IMR-90 (cell line): ENCODE measurements at regions not wholly inside any gene's neighbourhood (a gene's known extent, or its start where the extent isn't known, plus 50 kb on each side); places are given as distances from the start of the nearest gene placed in this dataset.

ENCODE experiments used
- ATAC-seq: fragments of 200-7000 bp; cut with Tn5 transposase; 2 replicates; pipeline ENCODE4 v1.9.1; 2020; ENCODE audit warnings: low read depth, mild to moderate bottlenecking, moderate library complexity
- BruUV-seq: library from RNA; stranded (reverse); fragments of 400-500 nt; replicated peaks from 2 replicates; lab custom pipeline; 2021; lab: Mats Ljungman, UMichigan
- CTCF ChIA-PET: fragments of 300-600 bp; formaldehyde crosslinking; extraction: SDS; loops from one replicate; lab custom pipeline; 2021; ENCODE audit warnings: antibody characterized with exemption; lab: Yijun Ruan, JAX
- POLR2A ChIA-PET: fragments of 300-600 bp; sonication (Branson Sonifier 250); formaldehyde crosslinking; loops from one replicate; lab custom pipeline; 2022; ENCODE audit warnings: antibody characterized with exemption; ENCODE audit not compliant: unreplicated experiment; lab: Charles Lee
- DNase-seq: peaks from one replicate; pipeline ENCODE4 v3.0.0; 2013
- H2AFZ ChIP-seq: replicated peaks from 2 replicates; pipeline ENCODE3; 2013; ENCODE audit warnings: low read length, mild to moderate bottlenecking; ENCODE audit not compliant: poor library complexity
- H2AK5ac ChIP-seq: 2 replicates; pipeline ENCODE4 v1.6.1; 2013; ENCODE audit warnings: low read depth, low read length, inconsistent platforms
- H2AK9ac ChIP-seq: replicated peaks from 2 replicates; pipeline ENCODE3; 2013; ENCODE audit warnings: mild to moderate bottlenecking, low read depth, low read length, moderate library complexity; ENCODE audit not compliant: poor library complexity
- H2BK120ac ChIP-seq: 2 replicates; pipeline ENCODE4 v1.6.1; 2013; ENCODE audit warnings: low read depth, low read length, inconsistent platforms
- H2BK15ac ChIP-seq: 3 replicates; pipeline ENCODE4 v1.6.1; 2013; ENCODE audit warnings: low read depth, low read length, inconsistent platforms
- H2BK20ac ChIP-seq: 2 replicates; pipeline ENCODE4 v1.6.1; 2013; ENCODE audit warnings: low read depth, mild to moderate bottlenecking, inconsistent platforms, low read length, moderate library complexity
- H2BK5ac ChIP-seq: 2 replicates; pipeline ENCODE4 v1.6.1; 2013; ENCODE audit warnings: mild to moderate bottlenecking, low read depth, low read length, inconsistent platforms; ENCODE audit not compliant: poor library complexity, severe bottlenecking
- H3K14ac ChIP-seq: replicated peaks from 2 replicates; pipeline ENCODE4 v1.6.1; 2013; ENCODE audit warnings: low read depth, low read length, inconsistent platforms
- H3K18ac ChIP-seq: 2 replicates; pipeline ENCODE4 v1.6.1; 2013; ENCODE audit warnings: low read depth, low read length, control low read depth
- H3K23ac ChIP-seq: 2 replicates; pipeline ENCODE4 v1.6.1; 2013; ENCODE audit warnings: low read depth, low read length, inconsistent platforms
- H3K27ac ChIP-seq: 2 replicates; pipeline ENCODE4 v1.5.1; 2013; ENCODE audit warnings: mild to moderate bottlenecking, control low read depth, low read length; ENCODE audit not compliant: insufficient read depth
- H3K27me3 ChIP-seq: 2 replicates; pipeline ENCODE4 v1.6.1; 2013; ENCODE audit warnings: low read length; ENCODE audit not compliant: control insufficient read depth, insufficient read depth
- H3K36me3 ChIP-seq: 2 replicates; pipeline ENCODE4 v1.6.1; 2013; ENCODE audit warnings: low read length, mixed read lengths; ENCODE audit not compliant: control insufficient read depth, insufficient read depth
- H3K4ac ChIP-seq: 2 replicates; pipeline ENCODE4 v1.6.1; 2013; ENCODE audit warnings: low read depth, low read length, inconsistent platforms
- H3K4me1 ChIP-seq: 2 replicates; pipeline ENCODE4 v1.6.1; 2013; ENCODE audit warnings: low read length, mixed read lengths; ENCODE audit not compliant: control insufficient read depth, insufficient read depth
- H3K4me2 ChIP-seq: 2 replicates; pipeline ENCODE4 v1.6.1; 2013; ENCODE audit warnings: low read depth, mild to moderate bottlenecking, control low read depth, low read length, moderate library complexity
- H3K4me3 ChIP-seq: 2 replicates; pipeline ENCODE4 v1.5.1; 2013; ENCODE audit warnings: low read depth, mild to moderate bottlenecking, control low read depth, low read length, moderate library complexity; ENCODE audit not compliant: insufficient read depth
- H3K56ac ChIP-seq: 2 replicates; pipeline ENCODE4 v1.6.1; 2013; ENCODE audit warnings: low read length, inconsistent platforms; ENCODE audit not compliant: insufficient read depth; ENCODE audit errors: extremely low read depth
- H3K79me1 ChIP-seq, 2 experiments: 2 replicates each; pipeline ENCODE4 v1.6.1; 2013; ENCODE audit warnings: low read length in 2 of 2, inconsistent platforms in 1 of 2, low read depth in 1 of 2
- H3K9ac ChIP-seq: 2 replicates; pipeline ENCODE4 v1.6.1; 2013; ENCODE audit warnings: low read depth, low read length, control low read depth
- H3K9me1 ChIP-seq: 2 replicates; pipeline ENCODE4 v1.6.1; 2013; ENCODE audit warnings: low read length, inconsistent platforms; ENCODE audit not compliant: insufficient read depth
- H3K9me3 ChIP-seq: 2 replicates; pipeline ENCODE4 v1.6.1; 2013; ENCODE audit warnings: low read length; ENCODE audit not compliant: control insufficient read depth, insufficient read depth
- H4K20me1 ChIP-seq: 2 replicates; pipeline ENCODE4 v1.6.1; 2013; ENCODE audit warnings: low read length, inconsistent platforms; ENCODE audit not compliant: insufficient read depth
- H4K5ac ChIP-seq: 2 replicates; pipeline ENCODE4 v1.6.1; 2013; ENCODE audit warnings: mild to moderate bottlenecking, low read depth, low read length, control low read depth
- H4K8ac ChIP-seq, 2 experiments: 2 replicates each; pipeline ENCODE4 v1.6.1; 2013; ENCODE audit warnings: low read depth in 2 of 2, low read length in 2 of 2, control low read depth in 1 of 2, inconsistent platforms in 1 of 2
- H4K91ac ChIP-seq: 2 replicates; pipeline ENCODE4 v1.6.1; 2013; ENCODE audit warnings: low read depth, low read length, inconsistent platforms; ENCODE audit not compliant: insufficient read depth
- BHLHE40 ChIP-seq: fragments of 150-350 bp; IDR thresholded peaks from 2 replicates; pipeline ENCODE4 v1.6.1; 2016; ENCODE audit warnings: mild to moderate bottlenecking, low read depth, low read length
- CHD1 ChIP-seq: IDR thresholded peaks from 2 replicates; pipeline ENCODE4 v1.6.1; 2012; ENCODE audit warnings: low read depth, low read length, improper control_type of control experiment
- CTCF ChIP-seq: conservative IDR thresholded peaks from 2 replicates; pipeline ENCODE4 v1.5.1; 2012; ENCODE audit warnings: mild to moderate bottlenecking, low read depth, low read length, improper control_type of control experiment
- FOS ChIP-seq: fragments of 150-350 bp; IDR thresholded peaks from 2 replicates; pipeline ENCODE4 v1.6.1; 2016; ENCODE audit warnings: low read depth, low read length
- MAZ ChIP-seq: IDR thresholded peaks from 2 replicates; pipeline ENCODE4 v1.6.1; 2012; ENCODE audit warnings: low read depth, mild to moderate bottlenecking, low read length, improper control_type of control experiment, moderate library complexity, borderline replicate concordance
- MXI1 ChIP-seq: IDR thresholded peaks from 2 replicates; pipeline ENCODE4 v1.6.1; 2012; ENCODE audit warnings: low read depth, mild to moderate bottlenecking, low read length, moderate library complexity, borderline replicate concordance
- NFE2L2 ChIP-seq: fragments of 150-350 bp; IDR thresholded peaks from 2 replicates; pipeline ENCODE4 v1.6.1; 2016; ENCODE audit warnings: low read depth, mild to moderate bottlenecking, low read length
- POLR2A ChIP-seq: IDR thresholded peaks from 2 replicates; pipeline ENCODE4 v1.6.1; 2012; ENCODE audit warnings: mild to moderate bottlenecking, low read depth, low read length
- RAD21 ChIP-seq: IDR thresholded peaks from 2 replicates; pipeline ENCODE4 v1.6.1; 2012; ENCODE audit warnings: low read length, improper control_type of control experiment
- RCOR1 ChIP-seq: IDR thresholded peaks from 2 replicates; pipeline ENCODE4 v1.6.1; 2012; ENCODE audit warnings: mild to moderate bottlenecking, low read length, improper control_type of control experiment; ENCODE audit not compliant: insufficient replicate concordance
- RFX5 ChIP-seq: IDR thresholded peaks from 2 replicates; pipeline ENCODE4 v1.8.0; 2012; ENCODE audit warnings: low read depth, mild to moderate bottlenecking, low read length, moderate library complexity
- USF2 ChIP-seq: fragments of 150-350 bp; IDR thresholded peaks from 2 replicates; pipeline ENCODE4 v1.6.1; 2017; ENCODE audit warnings: mild to moderate bottlenecking, antibody characterized with exemption, low read length, low read depth
- WGBS, 2 experiments: methylation state at CpG; one replicate each; pipeline versions ENCODE4 v1.1.5 to v1.1.7; 2013; ENCODE audit warnings: missing lambda C conversion rate in 2 of 2; ENCODE audit not compliant: insufficient read length in 1 of 2; ENCODE audit errors: extremely low coverage in 2 of 2; 5-methylcytosine and 5-hydroxymethylcytosine counted together
- dilution Hi-C: fragments of 300-500 bp; cut with HindIII; formaldehyde crosslinking; loops from one replicate; pipeline ENCODE4 v1.14.3; 2018; ENCODE audit warnings: low sequenced_read_pairs; ENCODE audit not compliant: unreplicated experiment
- in situ Hi-C: fragments of 300-500 bp; cut with MboI; formaldehyde crosslinking; loops from 3 replicates; pipeline ENCODE4 v1.14.3; 2019; ENCODE audit warnings: low sequenced_read_pairs, inconsistent platforms, mixed read lengths
- intact Hi-C: fragments of 100-400 bp; cut with micrococcal nuclease; formaldehyde crosslinking; loops from 2 replicates; pipeline ENCODE4 v1.10.0; 2022

DNA sequence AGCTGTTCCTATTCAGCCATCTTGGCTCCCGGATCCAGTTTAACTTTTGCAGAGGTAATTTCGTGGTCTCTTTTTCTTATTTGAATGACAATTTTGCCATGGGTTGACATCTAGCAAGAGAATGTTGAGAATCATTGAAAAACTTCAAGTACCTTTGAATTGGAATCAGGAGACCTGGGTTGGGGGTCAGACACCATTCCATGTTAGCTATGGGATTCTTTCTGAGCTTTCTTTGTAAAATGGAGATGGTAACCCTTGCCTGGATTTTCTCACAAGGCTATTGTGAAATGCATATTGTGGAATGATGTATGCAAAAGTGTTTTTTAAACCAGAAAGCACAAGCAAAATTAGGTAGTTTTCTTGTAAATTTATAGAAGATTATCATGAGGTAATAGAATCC is 79.1 kb upstream of the HAND2 start:
- Histone ChIP-seq H3K27ac (no peak overlapping the region), H4K91ac (no peak overlapping the region), H3K9ac (no peak overlapping the region), H3K23ac (no peak overlapping the region), H2AK9ac (no peak overlapping the region), H4K20me1 (no peaks in the 10 kb centered on the region), H3K4ac (no peak overlapping the region), H4K8ac (no peak overlapping the region), H2BK20ac (no peak overlapping the region), H3K56ac (no peak overlapping the region), H2BK120ac (no peak overlapping the region), H3K36me3 (no peaks in the 10 kb centered on the region), H4K5ac (no peak overlapping the region), H3K18ac (no peak overlapping the region), H2AK5ac (no peak overlapping the region), H3K79me1 (no peaks in the 10 kb centered on the region), H3K4me2 (no peak overlapping the region), H3K14ac (no peak overlapping the region), H3K27me3 (no peaks in the 10 kb centered on the region), H3K4me3 (no peak overlapping the region), H3K9me3 (no peaks in the 10 kb centered on the region), H2BK15ac (no peak overlapping the region), H3K4me1 (no peaks in the 10 kb centered on the region), H2BK5ac (no peak overlapping the region), H3K9me1 (no peaks in the 10 kb centered on the region), H2AFZ (no peak overlapping the region)
- no peak for TF ChIP-seq CTCF
- no peak for TF ChIP-seq MAZ
- no peak for TF ChIP-seq RAD21
- TF ChIP-seq CHD1 = no peak
- no peak for TF ChIP-seq RCOR1
- TF ChIP-seq POLR2A = no peak
- no peak for TF ChIP-seq FOS
- no peak for TF ChIP-seq NFE2L2
- TF ChIP-seq BHLHE40 = no peak
- no peak for TF ChIP-seq RFX5
- no peak for TF ChIP-seq USF2
- TF ChIP-seq MXI1 = no peak
- in situ Hi-C loops = no loop called here
- 60% methylated on average over 1 of the region's 2 CpGs; no CpG with 5 or more reads in 1 of the 2 experiments for WGBS, 2 experiments
- intact Hi-C loops = no loop called here
- dilution Hi-C loops = no loop called here
- ATAC-seq (no peak), DNase-seq (no peak)
- ChIA-PET CTCF (no interaction called here), POLR2A (no interaction called here)
- BruUV-seq = no TSS peak
